ENCODE measurements at regions not wholly inside any gene's neighbourhood (a gene's known extent, or its start where the extent isn't known, plus 50 kb on each side); places are given as distances from the start of the nearest gene placed in this dataset.

DNA sequence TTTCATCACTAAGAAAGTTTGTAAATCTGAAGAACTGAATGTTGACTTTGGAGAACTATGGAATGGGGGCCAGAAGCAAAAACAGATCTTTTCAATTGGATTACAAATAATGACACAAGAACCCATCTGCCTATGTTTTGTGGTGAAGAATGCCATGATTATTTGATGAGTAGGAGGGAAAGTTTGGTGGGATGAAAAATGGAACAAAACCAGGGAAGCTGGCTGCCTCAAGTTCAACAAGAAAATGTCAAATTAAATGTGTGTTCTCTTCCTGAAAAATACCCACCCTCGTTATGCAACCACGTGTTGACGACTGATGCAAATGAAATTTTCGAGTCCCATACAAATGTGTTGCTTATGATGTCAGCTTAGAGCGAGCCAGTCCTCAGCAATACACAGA, 208.5 kb downstream of the GPR37 start:
- Histone ChIP-seq H3K36me3 (replicated peaks in 1 of 2; ENCODE audit: control insufficient read depth in 1 of 2, insufficient read depth in 2 of 2, low read length in 2 of 2) (no peaks in the 10 kb centered on the region), H3K79me2 (ENCODE audit: insufficient read depth, low read length) (no peaks in the 10 kb centered on the region), H3K9ac (ENCODE audit: insufficient read depth, low read depth, low read length) (no peak overlapping the region), H3K4me2 (ENCODE audit: low read depth, low read length) (no peak overlapping the region), H3K9me3 (ENCODE audit: low read length) (no peaks in the 10 kb centered on the region), H2AFZ (ENCODE audit: low read length) (no peak overlapping the region), H3K27me3 (ENCODE audit: control insufficient read depth in 1 of 2, insufficient read depth in 2 of 2, low read length in 2 of 2) (no peaks in the 10 kb centered on the region), H3K4me3 (replicated peaks in 1 of 3; ENCODE audit: insufficient read depth in 1 of 3, low read depth in 2 of 3, low read length in 3 of 3) (no peak overlapping the region), H3K27ac (ENCODE audit: extremely low read length, insufficient read depth, low read length) (no peak overlapping the region), H4K20me1 (ENCODE audit: insufficient read depth, low read length) (no peaks in the 10 kb centered on the region), H3K4me1 (ENCODE audit: insufficient read depth, low read length) (no peaks in the 10 kb centered on the region)
- DNase-seq (ENCODE audit: low spot score) (no peak), FAIRE-seq (no peak), ATAC-seq (no peak)
- no peak for TF ChIP-seq CBX2 (IDR thresholded peaks at IDR 0.05; ENCODE audit: low read depth, low read length)
- TF ChIP-seq CBX2 (CRISPR knock-in tag; IDR thresholded peaks at IDR 0.05; ENCODE audit: low read depth) = no peak
- no peak for TF ChIP-seq ZBTB7B (CRISPR knock-in tag; IDR thresholded peaks at IDR 0.05)
- no peak for TF ChIP-seq ZNF543 (CRISPR knock-in tag; IDR thresholded peaks at IDR 0.05)
- TF ChIP-seq, protein P1, sequence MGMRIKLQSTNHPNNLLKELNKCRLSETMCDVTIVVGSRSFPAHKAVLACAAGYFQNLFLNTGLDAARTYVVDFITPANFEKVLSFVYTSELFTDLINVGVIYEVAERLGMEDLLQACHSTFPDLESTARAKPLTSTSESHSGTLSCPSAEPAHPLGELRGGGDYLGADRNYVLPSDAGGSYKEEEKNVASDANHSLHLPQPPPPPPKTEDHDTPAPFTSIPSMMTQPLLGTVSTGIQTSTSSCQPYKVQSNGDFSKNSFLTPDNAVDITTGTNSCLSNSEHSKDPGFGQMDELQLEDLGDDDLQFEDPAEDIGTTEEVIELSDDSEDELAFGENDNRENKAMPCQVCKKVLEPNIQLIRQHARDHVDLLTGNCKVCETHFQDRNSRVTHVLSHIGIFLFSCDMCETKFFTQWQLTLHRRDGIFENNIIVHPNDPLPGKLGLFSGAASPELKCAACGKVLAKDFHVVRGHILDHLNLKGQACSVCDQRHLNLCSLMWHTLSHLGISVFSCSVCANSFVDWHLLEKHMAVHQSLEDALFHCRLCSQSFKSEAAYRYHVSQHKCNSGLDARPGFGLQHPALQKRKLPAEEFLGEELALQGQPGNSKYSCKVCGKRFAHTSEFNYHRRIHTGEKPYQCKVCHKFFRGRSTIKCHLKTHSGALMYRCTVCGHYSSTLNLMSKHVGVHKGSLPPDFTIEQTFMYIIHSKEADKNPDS (CRISPR knock-in tag; IDR thresholded peaks at IDR 0.05) = no peak
- no peak for TF ChIP-seq ZFP90 (CRISPR knock-in tag; IDR thresholded peaks at IDR 0.05; ENCODE audit: borderline replicate concordance)
- no peak for TF ChIP-seq CBX5 (CRISPR knock-in tag; IDR thresholded peaks at IDR 0.05; ENCODE audit: borderline replicate concordance)
- TF ChIP-seq, protein P2, sequence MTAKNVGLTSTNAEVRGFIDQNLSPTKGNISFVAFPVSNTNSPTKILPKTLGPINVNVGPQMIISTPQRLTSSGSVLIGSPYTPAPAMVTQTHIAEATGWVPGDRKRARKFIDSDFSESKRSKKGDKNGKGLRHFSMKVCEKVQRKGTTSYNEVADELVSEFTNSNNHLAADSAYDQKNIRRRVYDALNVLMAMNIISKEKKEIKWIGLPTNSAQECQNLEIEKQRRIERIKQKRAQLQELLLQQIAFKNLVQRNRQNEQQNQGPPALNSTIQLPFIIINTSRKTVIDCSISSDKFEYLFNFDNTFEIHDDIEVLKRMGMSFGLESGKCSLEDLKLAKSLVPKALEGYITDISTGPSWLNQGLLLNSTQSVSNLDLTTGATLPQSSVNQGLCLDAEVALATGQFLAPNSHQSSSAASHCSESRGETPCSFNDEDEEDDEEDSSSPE (CRISPR knock-in tag; IDR thresholded peaks at IDR 0.05) = no peak
- no peak for TF ChIP-seq RAD51 (IDR thresholded peaks at IDR 0.05; ENCODE audit: borderline replicate concordance)
- no peak for TF ChIP-seq ZBTB21 (CRISPR knock-in tag; IDR thresholded peaks at IDR 0.05)
- TF ChIP-seq, protein P3, sequence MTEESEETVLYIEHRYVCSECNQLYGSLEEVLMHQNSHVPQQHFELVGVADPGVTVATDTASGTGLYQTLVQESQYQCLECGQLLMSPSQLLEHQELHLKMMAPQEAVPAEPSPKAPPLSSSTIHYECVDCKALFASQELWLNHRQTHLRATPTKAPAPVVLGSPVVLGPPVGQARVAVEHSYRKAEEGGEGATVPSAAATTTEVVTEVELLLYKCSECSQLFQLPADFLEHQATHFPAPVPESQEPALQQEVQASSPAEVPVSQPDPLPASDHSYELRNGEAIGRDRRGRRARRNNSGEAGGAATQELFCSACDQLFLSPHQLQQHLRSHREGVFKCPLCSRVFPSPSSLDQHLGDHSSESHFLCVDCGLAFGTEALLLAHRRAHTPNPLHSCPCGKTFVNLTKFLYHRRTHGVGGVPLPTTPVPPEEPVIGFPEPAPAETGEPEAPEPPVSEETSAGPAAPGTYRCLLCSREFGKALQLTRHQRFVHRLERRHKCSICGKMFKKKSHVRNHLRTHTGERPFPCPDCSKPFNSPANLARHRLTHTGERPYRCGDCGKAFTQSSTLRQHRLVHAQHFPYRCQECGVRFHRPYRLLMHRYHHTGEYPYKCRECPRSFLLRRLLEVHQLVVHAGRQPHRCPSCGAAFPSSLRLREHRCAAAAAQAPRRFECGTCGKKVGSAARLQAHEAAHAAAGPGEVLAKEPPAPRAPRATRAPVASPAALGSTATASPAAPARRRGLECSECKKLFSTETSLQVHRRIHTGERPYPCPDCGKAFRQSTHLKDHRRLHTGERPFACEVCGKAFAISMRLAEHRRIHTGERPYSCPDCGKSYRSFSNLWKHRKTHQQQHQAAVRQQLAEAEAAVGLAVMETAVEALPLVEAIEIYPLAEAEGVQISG (CRISPR knock-in tag; IDR thresholded peaks at IDR 0.05) = no peak
- TF ChIP-seq, protein P4, sequence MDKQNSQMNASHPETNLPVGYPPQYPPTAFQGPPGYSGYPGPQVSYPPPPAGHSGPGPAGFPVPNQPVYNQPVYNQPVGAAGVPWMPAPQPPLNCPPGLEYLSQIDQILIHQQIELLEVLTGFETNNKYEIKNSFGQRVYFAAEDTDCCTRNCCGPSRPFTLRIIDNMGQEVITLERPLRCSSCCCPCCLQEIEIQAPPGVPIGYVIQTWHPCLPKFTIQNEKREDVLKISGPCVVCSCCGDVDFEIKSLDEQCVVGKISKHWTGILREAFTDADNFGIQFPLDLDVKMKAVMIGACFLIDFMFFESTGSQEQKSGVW (CRISPR knock-in tag; IDR thresholded peaks at IDR 0.05; ENCODE audit: borderline replicate concordance) = no peak
- no peak for TF ChIP-seq ARNT (IDR thresholded peaks at IDR 0.05)
- no peak for TF ChIP-seq NR3C1 (CRISPR knock-in tag; IDR thresholded peaks at IDR 0.05)
- TF ChIP-seq NFE2 (CRISPR knock-in tag; IDR thresholded peaks at IDR 0.05) = no peak
- TF ChIP-seq ZFP62 (CRISPR knock-in tag; IDR thresholded peaks at IDR 0.05) = no peak
- intact Hi-C loops (cut with micrococcal nuclease; ENCODE audit: unreplicated experiment) (no loop called here), in situ Hi-C loops (cut with HindIII; ENCODE audit: extremely low pct_ligation_motif_present, low pct_unique_long_range_greater_than_20kb) (no loop called here)
- POLR2A ChIA-PET = no interaction called here
- no TSS peak for BruUV-seq (replicated peaks)
- 3% methylated on average over 5 of the region's 5 CpGs for WGBS (ENCODE audit: low lambda C conversion rate)
- CTCF ChIA-PET (ENCODE audit: low intra/inter-chr PET ratio, low total read pairs) = no interaction called here
